Dermis microvascular lymphatic vessel endothelial cell (primary cell): ENCODE measurements at regions not wholly inside any gene's neighbourhood (a gene's known extent, or its start where the extent isn't known, plus 50 kb on each side); places are given as distances from the start of the nearest gene placed in this dataset.
"Not testable (repeated sequence)": the region's sequence is repeated elsewhere in the genome, so short reads cannot be mapped to it uniquely, and the experiment has no call there.

Source experiments
- DNase-seq, 2 donors: peaks; one replicate each; pipeline versions ENCODE4 v3.0.0 to v3.0.0-alpha.2; 2010; ENCODE audit warnings: low read depth in 2 of 2

- no peak for DNase-seq
Measured at GRCh38 chr20:22818636-22819035, 216.5 kb upstream of the SSTR4 start.

- DNase-seq = no peak
Measured at GRCh38 chr20:22819112-22819511, 216.0 kb upstream of the SSTR4 start.

GRCh38 chr20:22819784-22820183 lies 215.3 kb upstream of the SSTR4 start:
- DNase-seq = no peak

GRCh38 chr20:22821081-22821727 lies 213.9 kb upstream of the SSTR4 start:
- no peak for DNase-seq

- no peak for DNase-seq
Measured at GRCh38 chr20:22821796-22822195, 213.3 kb upstream of the SSTR4 start.

- no peak for DNase-seq
Measured at GRCh38 chr20:22823119-22823518, 212.0 kb upstream of the SSTR4 start.

GRCh38 chr20:22824077-22824476 lies 211.0 kb upstream of the SSTR4 start:
- DNase-seq = no peak

- peak in 1 of 2 donors; percentile 37 for DNase-seq
Measured at GRCh38 chr20:22825076-22825475, 210.0 kb upstream of the SSTR4 start.

GRCh38 chr20:22825546-22825945 lies 209.6 kb upstream of the SSTR4 start:
- no peak for DNase-seq

GRCh38 chr20:22826306-22827230 lies 208.5 kb upstream of the SSTR4 start:
- no peak for DNase-seq

- DNase-seq = no peak
Measured at GRCh38 chr20:22827916-22828315, 207.2 kb upstream of the SSTR4 start.

- DNase-seq = no peak
Measured at GRCh38 chr20:22829356-22829755, 205.8 kb upstream of the SSTR4 start.

- no peak for DNase-seq
Measured at GRCh38 chr20:22830138-22830537, 205.0 kb upstream of the SSTR4 start.

- not testable (repeated sequence) for DNase-seq
Measured at GRCh38 chr20:22830715-22831114, 204.4 kb upstream of the SSTR4 start.

- DNase-seq = no peak
Measured at GRCh38 chr20:22833851-22834250, 201.3 kb upstream of the SSTR4 start.

GRCh38 chr20:22834651-22835256 lies 200.4 kb upstream of the SSTR4 start:
- no peak for DNase-seq

- no peak for DNase-seq
Measured at GRCh38 chr20:22836211-22836610, 198.9 kb upstream of the SSTR4 start.

- peak in 1 of 2 donors; percentile 10 for DNase-seq
Measured at GRCh38 chr20:22836877-22837276, 198.2 kb upstream of the SSTR4 start.

- DNase-seq = no peak
Measured at GRCh38 chr20:22838001-22838400, 197.1 kb upstream of the SSTR4 start.

- no peak for DNase-seq
Measured at GRCh38 chr20:22841846-22842245, 193.3 kb upstream of the SSTR4 start.

- DNase-seq = no peak
Measured at GRCh38 chr20:22842793-22843192, 192.3 kb upstream of the SSTR4 start.

GRCh38 chr20:22844959-22845358 lies 190.2 kb upstream of the SSTR4 start:
- DNase-seq = no peak
